ENCODE measurements at regions not wholly inside any gene's neighbourhood (a gene's known extent, or its start where the extent isn't known, plus 50 kb on each side); places are given as distances from the start of the nearest gene placed in this dataset.

- ATAC-seq (ENCODE audit: low read depth) = peak; percentile 60
- Histone ChIP-seq H3K14ac (replicated peaks; ENCODE audit: low read depth, low read length) (no peak overlapping the region; the same call in 1 of the 2 replicates), H2BK15ac (ENCODE audit: low read depth, low read length) (no peak overlapping the region; the same call in 2 of the 3 replicates), H3K79me1 (ENCODE audit: low read depth in 1 of 2, low read length in 2 of 2) (no peaks in the 10 kb centered on the region), H4K5ac (ENCODE audit: low read depth, low read length) (peak overlapping the region; percentile 96), H4K91ac (ENCODE audit: insufficient read depth, low read depth, low read length) (0 out of 2 replicates have a peak overlapping the region, but pooled peaks have one; percentile 15), H3K27me3 (ENCODE audit: control insufficient read depth, insufficient read depth, low read length) (no peaks in the 10 kb centered on the region), H3K36me3 (ENCODE audit: control insufficient read depth, insufficient read depth, low read length) (no peaks in the 10 kb centered on the region), H2BK5ac (ENCODE audit: low read depth, low read length, poor library complexity, severe bottlenecking) (peak overlapping the region; percentile 53), H4K20me1 (ENCODE audit: insufficient read depth, low read length) (no peaks in the 10 kb centered on the region), H2AFZ (replicated peaks; ENCODE audit: low read length, poor library complexity) (no peak overlapping the region), H2BK20ac (ENCODE audit: low read depth, low read length) (peak overlapping the region; percentile 71; the same call in 1 of the 2 replicates), H3K18ac (ENCODE audit: low read depth, low read length) (peak overlapping the region; percentile 88), H3K9ac (ENCODE audit: low read depth, low read length) (no peak overlapping the region), H2AK9ac (replicated peaks; ENCODE audit: low read depth, low read length, poor library complexity) (no peak overlapping the region), H3K27ac (ENCODE audit: insufficient read depth, low read length) (no peak overlapping the region), H3K4me1 (ENCODE audit: control insufficient read depth, insufficient read depth, low read length) (peaks cover 6% of the 10 kb centered on the region), H3K23ac (ENCODE audit: low read depth, low read length) (0 out of 2 replicates have a peak overlapping the region, but pooled peaks have one; percentile 20), H2AK5ac (ENCODE audit: low read depth, low read length) (0 out of 2 replicates have a peak overlapping the region, but pooled peaks have one; percentile 50), H3K9me1 (ENCODE audit: insufficient read depth, low read length) (peaks cover 2% of the 10 kb centered on the region; the same call in 1 of the 2 replicates), H3K4me2 (ENCODE audit: low read depth, low read length) (peak overlapping the region; percentile 55; the same call in 1 of the 2 replicates), H2BK120ac (ENCODE audit: low read depth, low read length) (peak overlapping the region; percentile 36; the same call in 1 of the 2 replicates), H4K8ac (ENCODE audit: low read depth in 2 of 2, low read length in 2 of 2) (peak overlapping the region in 1 of 2 experiments; percentile 82; a peak in 2 of 4 replicates), H3K56ac (ENCODE audit: extremely low read depth, insufficient read depth, low read length) (no peak overlapping the region), H3K4ac (ENCODE audit: low read depth, low read length) (peak overlapping the region; percentile 61; the same call in 1 of the 2 replicates), H3K9me3 (ENCODE audit: control insufficient read depth, insufficient read depth, low read length) (no peaks in the 10 kb centered on the region), H3K4me3 (ENCODE audit: insufficient read depth, low read depth, low read length) (no peak overlapping the region)
- dilution Hi-C loops (cut with HindIII; ENCODE audit: low sequenced_read_pairs, unreplicated experiment) = no loop called here
- WGBS, 2 experiments (ENCODE audit: extremely low coverage in 2 of 2, insufficient read length in 1 of 2) = 67% methylated on average over 1 of the region's 2 CpGs; no CpG with 5 or more reads in 1 of the 2 experiments
- CTCF ChIA-PET = interaction anchor here (1.4 kb wide), 1 partner anchor 9 kb away, joined by 3 read pairs; no protein-coding TSS in a partner anchor
- TF ChIP-seq CEBPB (IDR thresholded peaks at IDR 0.05; ENCODE audit: low read depth, low read length) (peak; percentile 20; the same call in 1 of the 2 replicates), BHLHE40 (IDR thresholded peaks at IDR 0.05; ENCODE audit: low read depth, low read length) (no peak)
- intact Hi-C loops (cut with micrococcal nuclease) = no loop called here
- in situ Hi-C loops (cut with MboI; ENCODE audit: low sequenced_read_pairs) = no loop called here
- DNase-seq = peak; percentile 20
- no TSS peak for BruUV-seq (replicated peaks)
- POLR2A ChIA-PET (ENCODE audit: unreplicated experiment) = no interaction called here
These were observed 480.3 kb downstream of the MEIS1 start for GRCh38 chr2:66915237-66915636.

Measured in IMR-90 (cell line).